Trophoblast cell (in vitro differentiated cells and primary cell): ENCODE measurements at regions not wholly inside any gene's neighbourhood (a gene's known extent, or its start where the extent isn't known, plus 50 kb on each side); places are given as distances from the start of the nearest gene placed in this dataset.

Experiments
- DNase-seq, 2 donors: peaks; one replicate each; pipeline ENCODE4 v3.0.0-alpha.2; 2016
- H2AFZ ChIP-seq: 2 replicates; pipeline ENCODE4 v1.6.1; 2013; ENCODE audit warnings: low read length, moderate library complexity, mild to moderate bottlenecking; ENCODE audit not compliant: insufficient read depth, poor library complexity
- H2AK5ac ChIP-seq: 2 replicates; pipeline ENCODE4 v1.6.1; 2013; ENCODE audit warnings: mild to moderate bottlenecking, low read length
- H2BK120ac ChIP-seq: 2 replicates; pipeline ENCODE4 v1.6.1; 2013; ENCODE audit warnings: low read length, mild to moderate bottlenecking, moderate library complexity; ENCODE audit not compliant: insufficient read depth, poor library complexity
- H2BK12ac ChIP-seq: 2 replicates; pipeline ENCODE4 v1.6.1; 2013; ENCODE audit warnings: mild to moderate bottlenecking, low read length, moderate library complexity
- H2BK5ac ChIP-seq: 2 replicates; pipeline ENCODE4 v1.6.1; 2013; ENCODE audit warnings: low read length, low read depth, moderate library complexity, mild to moderate bottlenecking; ENCODE audit not compliant: poor library complexity
- H3K14ac ChIP-seq: 2 replicates; pipeline ENCODE4 v1.6.1; 2013; ENCODE audit warnings: mild to moderate bottlenecking, low read length
- H3K18ac ChIP-seq: 2 replicates; pipeline ENCODE4 v1.6.1; 2013; ENCODE audit warnings: mild to moderate bottlenecking, low read length
- H3K23ac ChIP-seq: 2 replicates; pipeline ENCODE4 v1.6.1; 2013; ENCODE audit warnings: low read length
- H3K27ac ChIP-seq: 2 replicates; pipeline ENCODE4 v1.5.1; 2013; ENCODE audit warnings: low read depth, mild to moderate bottlenecking, inconsistent platforms, low read length, moderate library complexity
- H3K27me3 ChIP-seq: 2 replicates; pipeline ENCODE4 v1.6.1; 2013; ENCODE audit warnings: inconsistent platforms, mild to moderate bottlenecking, low read length, moderate library complexity; ENCODE audit not compliant: insufficient read depth
- H3K36me3 ChIP-seq, 2 experiments: 1 replicate in 1 of 2; 2 replicates in 1 of 2; pipeline ENCODE4 v1.6.1; 2013; ENCODE audit warnings: low read length in 2 of 2, mild to moderate bottlenecking in 2 of 2, moderate library complexity in 1 of 2; ENCODE audit not compliant: insufficient read depth in 2 of 2, control insufficient read depth in 1 of 2
- H3K4ac ChIP-seq: 2 replicates; pipeline ENCODE4 v1.6.1; 2013; ENCODE audit warnings: low read depth, mild to moderate bottlenecking, low read length, moderate library complexity
- H3K4me1 ChIP-seq, 2 experiments: 1 replicate in 1 of 2; 2 replicates in 1 of 2; pipeline ENCODE4 v1.6.1; 2013; ENCODE audit warnings: low read length in 2 of 2, mild to moderate bottlenecking in 2 of 2, moderate library complexity in 1 of 2; ENCODE audit not compliant: insufficient read depth in 2 of 2, control insufficient read depth in 1 of 2
- H3K4me2 ChIP-seq: 2 replicates; pipeline ENCODE4 v1.6.1; 2013; ENCODE audit warnings: inconsistent platforms, mild to moderate bottlenecking, low read length, moderate library complexity
- H3K4me3 ChIP-seq: 2 replicates; pipeline ENCODE4 v1.5.1; 2013; ENCODE audit warnings: mild to moderate bottlenecking, low read depth, low read length, inconsistent platforms
- H3K79me1 ChIP-seq: one replicate; pipeline ENCODE4 v1.6.1; 2013; ENCODE audit warnings: low read length
- H3K79me2 ChIP-seq: 2 replicates; pipeline ENCODE4 v1.6.1; 2013; ENCODE audit warnings: low read length, mild to moderate bottlenecking; ENCODE audit not compliant: control insufficient read depth, insufficient read depth, poor library complexity
- H3K9ac ChIP-seq: 2 replicates; pipeline ENCODE4 v1.6.1; 2013; ENCODE audit warnings: mild to moderate bottlenecking, low read length
- H3K9me3 ChIP-seq: 2 replicates; pipeline ENCODE4 v1.6.1; 2013; ENCODE audit warnings: low read depth, mild to moderate bottlenecking, control low read depth, inconsistent platforms, low read length; ENCODE audit not compliant: insufficient read depth
- H4K12ac ChIP-seq: 2 replicates; pipeline ENCODE4 v1.6.1; 2013; ENCODE audit warnings: low read depth, mild to moderate bottlenecking, low read length, moderate library complexity
- H4K8ac ChIP-seq: 2 replicates; pipeline ENCODE4 v1.6.1; 2013; ENCODE audit warnings: low read depth, mild to moderate bottlenecking, low read length, moderate library complexity
- H4K91ac ChIP-seq: one replicate; pipeline ENCODE4 v1.6.1; 2013; ENCODE audit warnings: low read depth, mild to moderate bottlenecking, low read length, moderate library complexity
- WGBS: extraction: QIAGEN DNeasy Blood & Tissue Kit; methylation state at CpG from one replicate; pipeline ENCODE4 v1.1.7; 2013; ENCODE audit warnings: missing lambda C conversion rate; ENCODE audit not compliant: insufficient read length, insufficient coverage; ENCODE audit errors: extremely low coverage; 5-methylcytosine and 5-hydroxymethylcytosine counted together

GRCh38 chrY:7723127-7723526 lies 811.6 kb upstream of the AMELY start:
- Histone ChIP-seq H3K79me1 (no peaks in the 10 kb centered on the region), H3K14ac (no peak overlapping the region), H3K27me3 (no peaks in the 10 kb centered on the region), H2AK5ac (no peak overlapping the region), H3K27ac (no peak overlapping the region), H3K9me3 (no peaks in the 10 kb centered on the region), H3K79me2 (no peaks in the 10 kb centered on the region), H3K4ac (no peak overlapping the region), H3K18ac (no peak overlapping the region), H3K4me1 (no peaks in the 10 kb centered on the region), H4K12ac (no peak overlapping the region), H3K23ac (no peak overlapping the region), H3K4me2 (no peak overlapping the region), H3K9ac (no peak overlapping the region), H2BK5ac (no peak overlapping the region), H2BK12ac (no peak overlapping the region), H2BK120ac (no peak overlapping the region), H4K91ac (no peak overlapping the region), H3K36me3 (no peaks in the 10 kb centered on the region), H3K4me3 (no peak overlapping the region), H2AFZ (no peak overlapping the region), H4K8ac (no peak overlapping the region)
- DNase-seq, result no peak
- no CpG with 5 or more reads among the region's 2 CpGs for WGBS

DNA sequence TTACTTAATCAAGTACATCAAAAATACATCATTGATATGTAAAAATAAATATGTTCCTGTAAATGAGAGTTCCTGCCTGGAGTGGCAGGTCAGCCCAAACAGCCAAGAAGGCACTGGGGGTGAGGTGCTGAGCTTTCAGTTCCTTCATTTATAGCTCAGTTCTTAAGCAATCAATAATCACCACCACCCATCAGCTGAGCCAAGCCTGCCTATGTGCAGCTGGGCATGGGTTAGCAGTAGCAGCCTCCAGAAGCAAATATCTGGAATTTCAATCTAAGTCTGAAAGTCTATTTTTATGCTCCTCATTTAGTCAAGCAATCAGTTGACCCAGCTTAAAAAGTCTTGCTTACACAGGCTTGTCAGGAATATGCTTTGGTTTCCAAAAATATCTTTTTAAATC lies 811.0 kb upstream of the AMELY start:
- Histone ChIP-seq H2AK5ac (no peak overlapping the region), H3K79me1 (no peaks in the 10 kb centered on the region), H3K27ac (no peak overlapping the region), H3K27me3 (no peaks in the 10 kb centered on the region), H3K4me2 (no peak overlapping the region), H4K8ac (no peak overlapping the region), H3K4ac (no peak overlapping the region), H2BK120ac (no peak overlapping the region), H3K4me3 (no peak overlapping the region), H3K36me3 (no peaks in the 10 kb centered on the region), H3K79me2 (no peaks in the 10 kb centered on the region), H3K23ac (no peak overlapping the region), H2BK5ac (no peak overlapping the region), H3K9ac (no peak overlapping the region), H3K4me1 (no peaks in the 10 kb centered on the region), H3K9me3 (no peaks in the 10 kb centered on the region), H2AFZ (no peak overlapping the region), H3K18ac (no peak overlapping the region), H3K14ac (no peak overlapping the region), H2BK12ac (no peak overlapping the region), H4K12ac (no peak overlapping the region), H4K91ac (no peak overlapping the region)
- DNase-seq, result no peak

DNA sequence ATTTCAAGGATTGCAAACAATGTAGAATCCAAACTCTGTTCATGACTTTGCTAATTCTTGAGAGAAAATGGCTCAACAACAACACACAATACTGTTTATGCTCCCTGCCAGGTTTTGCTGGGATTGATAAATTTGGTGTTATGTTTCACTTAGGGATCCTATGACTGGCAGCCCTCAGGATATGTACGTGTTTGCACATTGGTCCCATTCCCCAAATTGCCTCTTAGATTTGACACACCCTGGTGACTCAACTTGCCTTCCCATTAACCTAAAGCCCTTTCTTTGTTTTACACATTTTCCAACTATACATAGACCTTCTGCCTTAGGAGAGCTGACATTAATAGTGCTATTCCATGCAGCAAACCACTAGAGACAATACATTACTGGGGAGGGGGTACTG lies 809.4 kb upstream of the AMELY start:
- Histone ChIP-seq H3K23ac (no peak overlapping the region), H3K79me2 (no peaks in the 10 kb centered on the region), H3K27me3 (no peaks in the 10 kb centered on the region), H3K18ac (no peak overlapping the region), H3K27ac (no peak overlapping the region), H3K36me3 (no peaks in the 10 kb centered on the region), H3K9ac (no peak overlapping the region), H4K8ac (no peak overlapping the region), H3K79me1 (no peaks in the 10 kb centered on the region), H4K12ac (no peak overlapping the region), H2AK5ac (no peak overlapping the region), H2BK12ac (no peak overlapping the region), H3K4me3 (no peak overlapping the region), H2BK120ac (no peak overlapping the region), H3K14ac (no peak overlapping the region), H2BK5ac (no peak overlapping the region), H2AFZ (no peak overlapping the region), H3K4ac (no peak overlapping the region), H3K4me2 (no peak overlapping the region), H3K4me1 (no peaks in the 10 kb centered on the region), H3K9me3 (no peaks in the 10 kb centered on the region), H4K91ac (no peak overlapping the region)
- WGBS, result no CpG with 5 or more reads among the region's 1 CpG
- DNase-seq, result no peak

DNA sequence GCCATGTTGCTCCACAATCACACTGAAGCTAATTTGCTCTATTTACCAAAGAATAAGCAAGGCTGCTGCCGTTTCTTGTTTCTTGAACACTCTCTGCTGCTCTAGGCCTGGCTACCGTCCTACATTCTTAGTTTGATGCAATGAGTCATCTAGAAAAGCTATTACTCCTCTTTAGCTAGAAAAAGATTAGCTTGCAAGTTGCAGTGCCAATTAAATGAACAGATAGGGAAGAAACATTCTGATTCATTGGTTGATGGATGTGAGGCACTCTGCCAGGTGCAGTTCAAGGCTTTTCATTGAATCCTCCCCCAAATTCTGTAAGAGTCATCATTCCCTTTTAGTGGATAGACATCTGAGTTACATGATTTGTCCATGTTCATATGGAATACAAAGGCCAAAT lies 807.7 kb upstream of the AMELY start:
- H3K9ac ChIP-seq, result no peak overlapping the region
- no peak overlapping the region for H3K14ac ChIP-seq
- H4K91ac ChIP-seq, result no peak overlapping the region
- no peak overlapping the region for H3K4me3 ChIP-seq
- H3K18ac ChIP-seq, result no peak overlapping the region
- H4K8ac ChIP-seq, result no peak overlapping the region
- H4K12ac ChIP-seq, result no peak overlapping the region
- H3K23ac ChIP-seq, result no peak overlapping the region
- H3K4ac ChIP-seq, result no peak overlapping the region
- no peaks in the 10 kb centered on the region for H3K36me3 ChIP-seq
- H3K27ac ChIP-seq, result no peak overlapping the region
- no peak overlapping the region for H2AK5ac ChIP-seq
- H3K4me1 ChIP-seq, result no peaks in the 10 kb centered on the region
- H3K4me2 ChIP-seq, result no peak overlapping the region
- no peaks in the 10 kb centered on the region for H3K79me1 ChIP-seq
- H2BK5ac ChIP-seq, result no peak overlapping the region
- no peak for DNase-seq
- H3K27me3 ChIP-seq, result no peaks in the 10 kb centered on the region
- no CpG with 5 or more reads among the region's 2 CpGs for WGBS
- H2BK120ac ChIP-seq, result no peak overlapping the region
- no peak overlapping the region for H2BK12ac ChIP-seq
- no peaks in the 10 kb centered on the region for H3K79me2 ChIP-seq
- H3K9me3 ChIP-seq, result no peaks in the 10 kb centered on the region
- no peak overlapping the region for H2AFZ ChIP-seq

- WGBS, result no CpG with 5 or more reads among the region's 3 CpGs
- H3K14ac ChIP-seq, result no peak overlapping the region
- no peaks in the 10 kb centered on the region for H3K36me3 ChIP-seq
- no peak overlapping the region for H2AK5ac ChIP-seq
- H2AFZ ChIP-seq, result no peak overlapping the region
- H3K9me3 ChIP-seq, result no peaks in the 10 kb centered on the region
- H3K27ac ChIP-seq, result no peak overlapping the region
- H3K4me3 ChIP-seq, result no peak overlapping the region
- H3K79me1 ChIP-seq, result peaks cover 2% of the 10 kb centered on the region
- H3K27me3 ChIP-seq, result no peaks in the 10 kb centered on the region
- H4K8ac ChIP-seq, result no peak overlapping the region
- no peak overlapping the region for H3K4me2 ChIP-seq
- no peak overlapping the region for H2BK12ac ChIP-seq
- H4K91ac ChIP-seq, result no peak overlapping the region
- no peak overlapping the region for H3K18ac ChIP-seq
- H4K12ac ChIP-seq, result no peak overlapping the region
- no peak for DNase-seq
- no peak overlapping the region for H3K4ac ChIP-seq
- H3K9ac ChIP-seq, result no peak overlapping the region
- no peaks in the 10 kb centered on the region for H3K79me2 ChIP-seq
- H3K23ac ChIP-seq, result no peak overlapping the region
- no peak overlapping the region for H2BK120ac ChIP-seq
- H3K4me1 ChIP-seq, result no peaks in the 10 kb centered on the region
- H2BK5ac ChIP-seq, result no peak overlapping the region
Measured at GRCh38 chrY:7718626-7719025, 807.1 kb upstream of the AMELY start.
